ENCODE measurements at regions not wholly inside any gene's neighbourhood (a gene's known extent, or its start where the extent isn't known, plus 50 kb on each side); places are given as distances from the start of the nearest gene placed in this dataset.

- TF ChIP-seq, protein P1, sequence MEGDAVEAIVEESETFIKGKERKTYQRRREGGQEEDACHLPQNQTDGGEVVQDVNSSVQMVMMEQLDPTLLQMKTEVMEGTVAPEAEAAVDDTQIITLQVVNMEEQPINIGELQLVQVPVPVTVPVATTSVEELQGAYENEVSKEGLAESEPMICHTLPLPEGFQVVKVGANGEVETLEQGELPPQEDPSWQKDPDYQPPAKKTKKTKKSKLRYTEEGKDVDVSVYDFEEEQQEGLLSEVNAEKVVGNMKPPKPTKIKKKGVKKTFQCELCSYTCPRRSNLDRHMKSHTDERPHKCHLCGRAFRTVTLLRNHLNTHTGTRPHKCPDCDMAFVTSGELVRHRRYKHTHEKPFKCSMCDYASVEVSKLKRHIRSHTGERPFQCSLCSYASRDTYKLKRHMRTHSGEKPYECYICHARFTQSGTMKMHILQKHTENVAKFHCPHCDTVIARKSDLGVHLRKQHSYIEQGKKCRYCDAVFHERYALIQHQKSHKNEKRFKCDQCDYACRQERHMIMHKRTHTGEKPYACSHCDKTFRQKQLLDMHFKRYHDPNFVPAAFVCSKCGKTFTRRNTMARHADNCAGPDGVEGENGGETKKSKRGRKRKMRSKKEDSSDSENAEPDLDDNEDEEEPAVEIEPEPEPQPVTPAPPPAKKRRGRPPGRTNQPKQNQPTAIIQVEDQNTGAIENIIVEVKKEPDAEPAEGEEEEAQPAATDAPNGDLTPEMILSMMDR (IDR thresholded peaks at IDR 0.05) = no peak
- TF ChIP-seq ZFX (IDR thresholded peaks at IDR 0.05; ENCODE audit: borderline replicate concordance) = no peak
Measured at GRCh38 chr18:67862069-67862468, 345.5 kb upstream of the DSEL start.
